ENCODE measurements at regions not wholly inside any gene's neighbourhood (a gene's known extent, or its start where the extent isn't known, plus 50 kb on each side); places are given as distances from the start of the nearest gene placed in this dataset.

DNA sequence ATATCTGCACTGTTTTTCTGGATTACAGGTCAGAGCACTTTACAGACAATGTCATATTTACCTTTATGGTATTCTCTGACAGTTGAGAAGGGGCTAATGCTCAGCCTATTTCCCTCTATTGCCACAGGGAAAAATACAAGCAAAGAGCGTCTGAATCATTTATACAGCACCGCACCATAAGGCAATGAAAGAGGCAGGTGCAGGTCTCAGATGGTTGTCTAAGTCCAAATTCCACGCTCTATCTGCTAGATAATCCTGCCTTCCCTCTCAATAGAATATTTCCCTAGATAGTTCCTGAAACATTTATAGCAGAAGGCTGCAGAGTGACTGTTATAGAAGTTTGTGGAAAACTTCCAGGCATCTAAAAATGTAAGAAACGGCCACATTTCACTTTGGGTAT is 446.1 kb upstream of the CDH6 start:
- Mint-ChIP-seq H3K27ac (no peak overlapping the region), H3K4me3 (no peak overlapping the region), H3K9me3 (peaks cover 6 to 10% of the 10 kb centered on the region in 2 donors), H3K27me3 (ENCODE audit: low read depth in 2 of 2) (no peaks in the 10 kb centered on the region), H3K4me1 (no peaks in the 10 kb centered on the region), H3K36me3 (no peaks in the 10 kb centered on the region)
- Histone ChIP-seq H3K27me3 (ENCODE audit: control insufficient read depth, insufficient read depth, low read length) (no peaks in the 10 kb centered on the region), H3K9me3 (ENCODE audit: control insufficient read depth, insufficient read depth, low read length) (no peaks in the 10 kb centered on the region), H3K4me1 (ENCODE audit: control insufficient read depth, insufficient read depth, low read length) (no peaks in the 10 kb centered on the region), H3K4me3 (ENCODE audit: low read length) (no peak overlapping the region), H3K27ac (ENCODE audit: low read length) (no peak overlapping the region), H3K36me3 (ENCODE audit: control insufficient read depth, insufficient read depth, low read length) (no peaks in the 10 kb centered on the region)
- TF ChIP-seq, protein P1, sequence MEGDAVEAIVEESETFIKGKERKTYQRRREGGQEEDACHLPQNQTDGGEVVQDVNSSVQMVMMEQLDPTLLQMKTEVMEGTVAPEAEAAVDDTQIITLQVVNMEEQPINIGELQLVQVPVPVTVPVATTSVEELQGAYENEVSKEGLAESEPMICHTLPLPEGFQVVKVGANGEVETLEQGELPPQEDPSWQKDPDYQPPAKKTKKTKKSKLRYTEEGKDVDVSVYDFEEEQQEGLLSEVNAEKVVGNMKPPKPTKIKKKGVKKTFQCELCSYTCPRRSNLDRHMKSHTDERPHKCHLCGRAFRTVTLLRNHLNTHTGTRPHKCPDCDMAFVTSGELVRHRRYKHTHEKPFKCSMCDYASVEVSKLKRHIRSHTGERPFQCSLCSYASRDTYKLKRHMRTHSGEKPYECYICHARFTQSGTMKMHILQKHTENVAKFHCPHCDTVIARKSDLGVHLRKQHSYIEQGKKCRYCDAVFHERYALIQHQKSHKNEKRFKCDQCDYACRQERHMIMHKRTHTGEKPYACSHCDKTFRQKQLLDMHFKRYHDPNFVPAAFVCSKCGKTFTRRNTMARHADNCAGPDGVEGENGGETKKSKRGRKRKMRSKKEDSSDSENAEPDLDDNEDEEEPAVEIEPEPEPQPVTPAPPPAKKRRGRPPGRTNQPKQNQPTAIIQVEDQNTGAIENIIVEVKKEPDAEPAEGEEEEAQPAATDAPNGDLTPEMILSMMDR (IDR thresholded peaks at IDR 0.05) = no peak
- intact Hi-C loops (cut with micrococcal nuclease) = no loop called here
- ATAC-seq (no peak), DNase-seq (no peak)
- 93% methylated on average over 3 of the region's 4 CpGs for WGBS (ENCODE audit: insufficient coverage)

DNA sequence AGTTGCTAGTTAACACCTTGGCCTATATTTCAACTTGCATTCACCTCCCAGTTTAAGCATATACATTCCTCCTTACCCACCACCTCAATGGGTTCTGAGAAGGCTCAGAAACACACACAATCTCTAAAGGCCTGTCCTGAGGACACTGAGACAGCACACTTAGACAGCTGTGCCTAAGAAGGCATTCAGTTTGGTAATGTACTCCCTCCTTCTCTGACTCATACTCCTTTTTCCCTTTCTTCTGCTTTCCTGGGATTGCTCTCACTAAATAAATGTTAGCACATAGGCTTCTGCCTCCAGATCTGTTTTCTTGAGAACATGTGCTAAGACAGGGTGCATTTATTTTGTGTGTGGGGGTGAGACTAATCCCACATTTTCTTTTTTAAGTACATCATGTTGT is 456.8 kb upstream of the CDH6 start:
- DNase-seq (no peak), ATAC-seq (no peak)
- Mint-ChIP-seq H3K4me3 (no peak overlapping the region), H3K9me3 (peaks cover 18 to 25% of the 10 kb centered on the region in 2 donors), H3K27ac (no peak overlapping the region), H3K4me1 (no peaks in the 10 kb centered on the region), H3K36me3 (no peaks in the 10 kb centered on the region), H3K27me3 (ENCODE audit: low read depth in 2 of 2) (no peaks in the 10 kb centered on the region)
- no peaks in the 10 kb centered on the region for H3K27me3 ChIP-seq (ENCODE audit: control insufficient read depth, insufficient read depth, low read length)
- TF ChIP-seq, protein P1 (IDR thresholded peaks at IDR 0.05) = no peak
- H3K4me3 ChIP-seq (ENCODE audit: low read length) = no peak overlapping the region
- intact Hi-C loops (cut with micrococcal nuclease) = no loop called here
- H3K36me3 ChIP-seq (ENCODE audit: control insufficient read depth, insufficient read depth, low read length) = no peaks in the 10 kb centered on the region
- H3K9me3 ChIP-seq (ENCODE audit: control insufficient read depth, insufficient read depth, low read length) = no peaks in the 10 kb centered on the region
- no peaks in the 10 kb centered on the region for H3K4me1 ChIP-seq (ENCODE audit: control insufficient read depth, insufficient read depth, low read length)
- H3K27ac ChIP-seq (ENCODE audit: low read length) = no peak overlapping the region

DNA sequence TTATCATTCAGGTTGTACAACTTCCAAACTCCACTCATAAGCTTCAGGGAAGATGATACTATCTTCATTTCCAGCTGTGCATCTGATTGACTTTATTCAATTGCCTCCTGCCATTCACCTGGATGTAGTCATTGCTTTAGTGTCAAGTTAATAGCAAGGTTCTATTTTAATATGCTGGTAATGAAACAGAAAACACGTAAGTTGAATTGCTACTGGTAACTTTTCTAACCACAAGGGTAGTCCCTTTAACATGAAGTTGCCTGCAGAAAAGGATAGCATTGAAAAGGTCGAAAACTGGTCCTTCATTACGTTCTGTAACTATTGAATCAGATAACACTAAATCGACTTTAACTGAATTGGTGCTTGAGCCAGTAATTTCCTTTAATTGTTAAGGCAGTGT is 459.4 kb upstream of the CDH6 start:
- no peak overlapping the region for H3K4me3 Mint-ChIP-seq
- no peak for ATAC-seq
- Histone ChIP-seq H3K27ac (ENCODE audit: low read length) (no peak overlapping the region), H3K36me3 (ENCODE audit: control insufficient read depth, insufficient read depth, low read length) (no peaks in the 10 kb centered on the region), H3K9me3 (ENCODE audit: control insufficient read depth, insufficient read depth, low read length) (no peaks in the 10 kb centered on the region), H3K4me3 (ENCODE audit: low read length) (no peak overlapping the region), H3K27me3 (ENCODE audit: control insufficient read depth, insufficient read depth, low read length) (no peaks in the 10 kb centered on the region), H3K4me1 (ENCODE audit: control insufficient read depth, insufficient read depth, low read length) (no peaks in the 10 kb centered on the region)
- H3K36me3 Mint-ChIP-seq = no peaks in the 10 kb centered on the region
- TF ChIP-seq, protein P1 (IDR thresholded peaks at IDR 0.05) = no peak
- no peak overlapping the region for H3K27ac Mint-ChIP-seq
- no peaks in the 10 kb centered on the region for H3K27me3 Mint-ChIP-seq (ENCODE audit: low read depth in 2 of 2)
- intact Hi-C loops (cut with micrococcal nuclease) = no loop called here
- no peaks in the 10 kb centered on the region for H3K4me1 Mint-ChIP-seq
- peaks cover 17 to 28% of the 10 kb centered on the region in 2 donors for H3K9me3 Mint-ChIP-seq
- DNase-seq = no peak
- WGBS (ENCODE audit: insufficient coverage) = 91% methylated on average over 4 of the region's 4 CpGs

DNA sequence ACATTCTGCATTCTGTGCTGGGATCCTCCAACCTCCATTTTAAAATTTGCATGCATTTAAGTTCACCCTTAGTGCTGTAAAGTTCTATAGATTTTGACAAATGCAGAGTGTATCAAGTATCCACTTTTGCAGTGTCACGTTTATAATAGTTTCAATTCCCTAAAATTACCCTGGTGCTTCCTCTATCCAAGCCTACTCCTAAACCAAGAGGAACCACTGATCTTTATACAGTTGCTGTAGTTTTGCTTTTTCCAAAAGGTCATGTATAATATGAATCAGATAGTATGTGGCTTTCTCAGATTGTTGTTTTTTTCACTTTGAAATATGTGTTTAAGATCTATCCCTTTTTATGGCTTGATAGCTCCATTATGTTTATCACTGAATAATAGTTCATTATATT is 468.4 kb upstream of the CDH6 start:
- H3K36me3 ChIP-seq (ENCODE audit: control insufficient read depth, insufficient read depth, low read length) = no peaks in the 10 kb centered on the region
- no peaks in the 10 kb centered on the region for H3K27me3 ChIP-seq (ENCODE audit: control insufficient read depth, insufficient read depth, low read length)
- 46% methylated on average over 1 of the region's 1 CpG for WGBS (ENCODE audit: insufficient coverage)
- H3K9me3 ChIP-seq (ENCODE audit: control insufficient read depth, insufficient read depth, low read length) = no peaks in the 10 kb centered on the region
- H3K4me3 Mint-ChIP-seq = no peak overlapping the region
- no peaks in the 10 kb centered on the region for H3K4me1 Mint-ChIP-seq
- no peak overlapping the region for H3K4me3 ChIP-seq (ENCODE audit: low read length)
- DNase-seq = no peak
- no peak overlapping the region for H3K27ac ChIP-seq (ENCODE audit: low read length)
- H3K9me3 Mint-ChIP-seq = peaks cover 11 to 15% of the 10 kb centered on the region in 2 donors
- H3K27ac Mint-ChIP-seq = no peak overlapping the region
- no peaks in the 10 kb centered on the region for H3K36me3 Mint-ChIP-seq
- no peaks in the 10 kb centered on the region for H3K4me1 ChIP-seq (ENCODE audit: control insufficient read depth, insufficient read depth, low read length)
- H3K27me3 Mint-ChIP-seq (ENCODE audit: low read depth in 2 of 2) = no peaks in the 10 kb centered on the region
- intact Hi-C loops (cut with micrococcal nuclease) = no loop called here
- TF ChIP-seq, protein P1 (IDR thresholded peaks at IDR 0.05) = no peak
- no peak for ATAC-seq
